DMS53 treated with DMSO at 0.1 percent for 48 hours (cell line): ENCODE measurements at regions not wholly inside any gene's neighbourhood (a gene's known extent, or its start where the extent isn't known, plus 50 kb on each side); places are given as distances from the start of the nearest gene placed in this dataset.
A peak's percentile ranks its signal among the peaks of the same experiment; 100 is the strongest.

ENCODE experiments used
- DNase-seq: peaks from one replicate; lab custom pipeline; 2025; ENCODE audit not compliant: unreplicated experiment; lab: John Stamatoyannopoulos, UW

- no peak for DNase-seq
These were observed 179.0 kb upstream of the ADRA1B start for GRCh38 chr5:159737263-159737662.

GRCh38 chr5:159741829-159742322, 174.4 kb upstream of the ADRA1B start:
- DNase-seq: no peak

GRCh38 chr5:159743234-159743633, 173.0 kb upstream of the ADRA1B start:
- DNase-seq: no peak

DNA sequence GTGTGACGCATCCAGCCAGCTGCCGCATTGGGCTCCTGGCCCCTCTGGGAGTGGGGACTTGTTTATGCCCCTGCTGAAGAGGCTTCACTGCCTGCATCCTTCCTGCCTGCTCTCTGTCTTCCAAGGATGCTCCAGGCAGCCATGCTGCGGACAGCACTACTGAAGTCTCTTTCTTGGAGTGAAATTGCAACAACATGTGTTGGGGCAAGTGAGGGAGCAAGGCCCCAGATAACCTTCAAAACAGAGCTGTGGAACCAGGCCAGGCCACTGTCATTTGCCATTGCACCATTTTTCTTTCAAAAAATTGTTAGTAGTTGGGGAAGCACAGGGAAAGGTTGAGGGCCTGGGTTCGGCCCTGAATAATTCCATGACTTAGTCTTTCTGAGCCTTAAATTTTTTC, 169.6 kb upstream of the ADRA1B start:
- no peak for DNase-seq

- DNase-seq: no peak
These were observed 167.1 kb upstream of the ADRA1B start for GRCh38 chr5:159749146-159749545.

GRCh38 chr5:159750226-159750625, 166.1 kb upstream of the ADRA1B start:
- no peak for DNase-seq

GRCh38 chr5:159751459-159751858, 164.8 kb upstream of the ADRA1B start:
- no peak for DNase-seq

GRCh38 chr5:159752622-159753275, 163.5 kb upstream of the ADRA1B start:
- DNase-seq: no peak

GRCh38 chr5:159758189-159758588, 158.1 kb upstream of the ADRA1B start:
- no peak for DNase-seq

DNA sequence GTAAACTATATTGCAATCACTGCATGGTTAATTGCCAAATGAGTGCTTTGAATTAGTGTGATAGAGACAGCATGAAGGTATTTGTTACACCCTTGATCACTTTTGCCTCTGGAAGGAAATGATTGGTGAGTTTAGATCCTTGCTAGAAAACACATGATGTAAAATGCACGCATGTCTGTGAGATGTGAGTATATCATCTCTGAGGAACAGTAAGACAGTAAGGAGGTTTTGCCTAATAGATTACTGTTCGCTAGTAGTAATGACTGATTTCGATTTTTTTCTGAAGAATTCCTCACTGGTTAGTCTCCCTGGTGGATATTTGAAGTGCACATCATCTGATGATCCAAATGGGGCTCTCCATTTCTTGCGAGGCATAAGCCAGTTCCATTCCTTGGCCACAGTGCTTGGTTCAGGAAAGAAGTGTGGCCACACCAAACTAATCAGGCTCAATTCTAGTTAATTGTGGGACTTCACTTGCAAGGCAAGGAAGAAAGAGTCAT, 156.4 kb upstream of the ADRA1B start:
- DNase-seq: no peak

DNA sequence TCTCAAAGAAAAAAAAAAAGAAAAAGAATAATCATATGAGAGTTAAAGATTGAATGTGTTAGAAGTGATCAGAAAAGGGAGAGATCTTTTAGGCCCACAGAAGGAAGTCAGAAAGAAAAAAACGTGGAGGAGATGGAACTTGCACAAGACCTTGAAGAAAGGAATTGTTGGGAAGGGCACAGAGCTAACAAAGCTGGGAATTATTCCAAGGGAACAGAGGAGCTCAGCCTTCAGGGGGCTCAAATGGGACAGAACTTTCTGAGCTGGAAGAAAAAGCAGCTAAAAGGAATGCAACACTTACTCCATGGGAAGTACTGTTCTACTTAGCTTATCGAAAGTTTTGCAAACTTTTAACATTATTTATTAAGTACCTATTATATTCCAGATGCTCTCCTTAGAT, 153.4 kb upstream of the ADRA1B start:
- DNase-seq: no peak

DNA sequence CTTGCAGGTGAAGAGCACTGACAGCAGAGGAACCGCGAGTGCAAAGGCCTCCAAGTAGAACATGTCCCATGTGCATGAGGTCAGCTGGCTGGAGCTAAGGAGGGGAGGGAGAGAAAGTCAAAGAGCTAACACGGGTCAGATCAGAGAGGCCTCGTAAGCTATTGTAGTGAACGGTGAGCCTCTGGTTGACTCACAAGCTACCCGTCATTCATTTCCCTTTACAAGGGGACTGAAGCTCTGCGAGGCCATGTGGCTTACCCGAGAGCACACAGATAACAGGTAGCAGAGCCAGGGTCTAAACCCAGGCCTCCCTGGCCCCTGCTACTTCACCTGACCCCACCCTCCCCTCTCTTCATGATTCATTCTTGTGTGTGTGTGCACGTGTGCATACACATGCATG, 152.7 kb upstream of the ADRA1B start:
- no peak for DNase-seq

- DNase-seq: no peak
These were observed 151.8 kb upstream of the ADRA1B start for GRCh38 chr5:159764283-159765134.

- no peak for DNase-seq
These were observed 151.2 kb upstream of the ADRA1B start for GRCh38 chr5:159765135-159765433.

- no peak for DNase-seq
These were observed 150.3 kb upstream of the ADRA1B start for GRCh38 chr5:159765760-159766517.

- DNase-seq: no peak
These were observed 148.0 kb upstream of the ADRA1B start for GRCh38 chr5:159768243-159768642.

- DNase-seq: no peak
These were observed 143.6 kb upstream of the ADRA1B start for GRCh38 chr5:159772698-159773061.

DNA sequence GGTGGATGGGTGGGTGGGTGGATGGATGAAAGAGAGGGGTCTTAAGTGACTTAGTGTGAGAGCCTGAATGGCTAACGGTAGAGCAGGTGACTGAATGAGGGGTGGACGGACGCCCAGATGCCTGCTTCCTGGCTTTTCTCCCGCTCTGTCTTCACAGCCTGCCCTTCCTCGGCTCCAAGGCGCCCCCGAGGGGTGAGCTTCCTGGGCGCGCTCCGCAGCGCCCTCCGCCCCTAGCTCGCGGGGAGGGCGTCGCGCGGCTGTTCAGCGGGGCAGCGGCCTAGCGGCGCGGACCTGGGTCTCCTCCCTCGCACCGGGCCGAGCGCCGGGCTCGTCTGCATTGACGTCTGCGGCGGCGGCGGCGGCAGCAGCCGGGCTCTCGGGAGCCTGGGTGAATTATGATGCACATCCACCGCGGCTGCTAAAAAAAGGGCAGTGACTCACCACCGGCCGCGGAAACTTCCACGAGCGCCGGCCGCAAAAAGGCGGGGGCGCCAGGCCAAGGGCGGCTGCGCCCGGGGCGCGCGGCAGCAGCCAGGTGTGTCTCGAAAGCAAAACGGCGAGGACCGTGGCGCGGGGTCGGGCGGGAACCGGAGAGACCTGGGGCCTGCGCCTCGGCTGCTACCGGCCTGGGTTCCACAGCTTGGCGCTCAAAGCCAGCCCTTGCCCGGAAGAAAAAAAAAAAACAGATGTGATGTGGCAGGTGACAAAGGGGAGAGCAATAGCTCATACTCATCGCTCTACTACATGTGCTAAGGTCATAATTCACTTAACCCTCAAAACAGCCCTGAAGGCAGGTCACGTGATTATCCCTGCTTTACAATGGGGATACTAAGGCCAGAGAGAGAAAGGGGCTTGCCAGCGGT, 143.0 kb upstream of the ADRA1B start:
- peak; percentile 79 for DNase-seq

DNA sequence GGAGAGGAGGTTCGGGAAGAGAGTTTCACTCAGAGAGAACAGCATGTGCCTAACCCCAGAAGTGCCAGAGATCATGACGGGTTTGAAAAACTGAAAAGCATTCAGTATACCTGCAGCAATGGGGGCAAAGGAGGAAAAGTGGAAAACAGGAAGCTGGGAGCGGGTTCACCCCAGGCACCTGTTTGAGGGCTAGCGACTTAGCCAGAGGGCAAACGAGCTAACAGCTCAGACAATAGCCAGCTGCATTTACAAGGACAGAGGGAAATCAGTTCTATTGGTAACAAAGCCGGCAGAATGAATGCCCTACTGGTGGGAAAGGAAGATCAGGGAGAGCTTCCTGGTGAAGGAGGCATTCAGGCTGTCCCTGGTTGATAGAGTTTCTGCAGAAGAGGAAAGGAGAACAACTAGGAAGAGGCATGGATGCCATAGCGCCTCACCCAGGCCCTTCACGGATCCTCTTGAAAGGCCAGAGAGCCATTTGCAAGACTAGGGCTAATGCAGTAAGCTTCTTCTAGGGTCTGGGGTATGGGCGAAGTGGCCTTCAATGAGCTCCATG, 141.7 kb upstream of the ADRA1B start:
- DNase-seq: no peak

DNA sequence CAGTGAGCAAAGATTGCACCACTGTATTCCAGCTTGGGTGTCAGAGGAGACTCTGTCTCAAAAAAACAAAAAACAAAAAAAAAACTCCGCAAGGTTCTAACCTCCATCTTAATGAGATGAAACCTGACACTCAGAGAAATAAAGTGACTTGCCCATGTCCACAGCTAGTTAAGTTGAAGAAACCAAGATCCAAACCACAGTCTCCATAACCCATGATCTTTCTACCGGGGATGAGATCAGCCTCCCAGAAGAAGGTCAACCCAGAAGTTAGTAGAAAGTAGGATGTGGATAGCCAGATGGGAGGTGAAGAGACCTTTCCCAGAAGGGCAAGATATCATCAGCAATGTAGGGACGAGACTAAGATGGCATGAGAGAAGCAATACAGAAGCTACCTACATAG, 140.4 kb upstream of the ADRA1B start:
- no peak for DNase-seq
